ENCODE measurements at regions not wholly inside any gene's neighbourhood (a gene's known extent, or its start where the extent isn't known, plus 50 kb on each side); places are given as distances from the start of the nearest gene placed in this dataset.
"Not testable (repeated sequence)": the region's sequence is repeated elsewhere in the genome, so short reads cannot be mapped to it uniquely, and the experiment has no call there.

- TF ChIP-seq TEAD4 (CRISPR knock-in tag; IDR thresholded peaks at IDR 0.05); E2F5 (CRISPR knock-in tag; IDR thresholded peaks at IDR 0.05); ARID4B (CRISPR knock-in tag; IDR thresholded peaks at IDR 0.05; ENCODE audit: borderline replicate concordance); JUN (CRISPR knock-in tag; IDR thresholded peaks at IDR 0.05); IRF2 (CRISPR knock-in tag; IDR thresholded peaks at IDR 0.05; ENCODE audit: borderline replicate concordance, low read depth); TP53 (CRISPR knock-in tag; IDR thresholded peaks at IDR 0.05): not testable (repeated sequence)
- TF ChIP-seq, protein P1, sequence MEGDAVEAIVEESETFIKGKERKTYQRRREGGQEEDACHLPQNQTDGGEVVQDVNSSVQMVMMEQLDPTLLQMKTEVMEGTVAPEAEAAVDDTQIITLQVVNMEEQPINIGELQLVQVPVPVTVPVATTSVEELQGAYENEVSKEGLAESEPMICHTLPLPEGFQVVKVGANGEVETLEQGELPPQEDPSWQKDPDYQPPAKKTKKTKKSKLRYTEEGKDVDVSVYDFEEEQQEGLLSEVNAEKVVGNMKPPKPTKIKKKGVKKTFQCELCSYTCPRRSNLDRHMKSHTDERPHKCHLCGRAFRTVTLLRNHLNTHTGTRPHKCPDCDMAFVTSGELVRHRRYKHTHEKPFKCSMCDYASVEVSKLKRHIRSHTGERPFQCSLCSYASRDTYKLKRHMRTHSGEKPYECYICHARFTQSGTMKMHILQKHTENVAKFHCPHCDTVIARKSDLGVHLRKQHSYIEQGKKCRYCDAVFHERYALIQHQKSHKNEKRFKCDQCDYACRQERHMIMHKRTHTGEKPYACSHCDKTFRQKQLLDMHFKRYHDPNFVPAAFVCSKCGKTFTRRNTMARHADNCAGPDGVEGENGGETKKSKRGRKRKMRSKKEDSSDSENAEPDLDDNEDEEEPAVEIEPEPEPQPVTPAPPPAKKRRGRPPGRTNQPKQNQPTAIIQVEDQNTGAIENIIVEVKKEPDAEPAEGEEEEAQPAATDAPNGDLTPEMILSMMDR (IDR thresholded peaks at IDR 0.05), result not testable (repeated sequence)
- TF ChIP-seq, protein P2, sequence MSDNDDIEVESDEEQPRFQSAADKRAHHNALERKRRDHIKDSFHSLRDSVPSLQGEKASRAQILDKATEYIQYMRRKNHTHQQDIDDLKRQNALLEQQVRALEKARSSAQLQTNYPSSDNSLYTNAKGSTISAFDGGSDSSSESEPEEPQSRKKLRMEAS (CRISPR knock-in tag; IDR thresholded peaks at IDR 0.05), result not testable (repeated sequence)
These were observed 200.9 kb downstream of the BANP start for GRCh38 chr16:88151859-88152843.

Data from WTC11 (cell line).